HG02973 (cell line): ENCODE measurements at regions not wholly inside any gene's neighbourhood (a gene's known extent, or its start where the extent isn't known, plus 50 kb on each side); places are given as distances from the start of the nearest gene placed in this dataset.
A peak's percentile ranks its signal among the peaks of the same experiment; 100 is the strongest.

ENCODE experiments used
- ATAC-seq: cut with Tn5 transposase; IDR thresholded peaks from one replicate; pipeline ENCODE4 v1.9.1; 2021; ENCODE audit warnings: moderate library complexity; ENCODE audit not compliant: unreplicated experiment

GRCh38 chr2:41936771-41937463 is 110.9 kb upstream of the PKDCC start:
- ATAC-seq, result no peak

GRCh38 chr2:41937464-41937906 is 110.3 kb upstream of the PKDCC start:
- ATAC-seq, result no peak

GRCh38 chr2:41937921-41938708 is 109.7 kb upstream of the PKDCC start:
- ATAC-seq, result no peak

GRCh38 chr2:41940060-41940744 is 107.6 kb upstream of the PKDCC start:
- ATAC-seq, result no peak

GRCh38 chr2:41940745-41941063 is 107.1 kb upstream of the PKDCC start:
- ATAC-seq, result no peak

- no peak for ATAC-seq
Measured at GRCh38 chr2:41941831-41942230, 106.0 kb upstream of the PKDCC start.

- no peak for ATAC-seq
Measured at GRCh38 chr2:41942278-41942677, 105.5 kb upstream of the PKDCC start.

GRCh38 chr2:41943159-41943558 is 104.7 kb upstream of the PKDCC start:
- ATAC-seq, result no peak

- ATAC-seq, result no peak
Measured at GRCh38 chr2:41944220-41944880, 103.5 kb upstream of the PKDCC start.

- ATAC-seq, result no peak
Measured at GRCh38 chr2:41947701-41948396, 100.0 kb upstream of the PKDCC start.

- no peak for ATAC-seq
Measured at GRCh38 chr2:41948397-41948763, 99.4 kb upstream of the PKDCC start.

GRCh38 chr2:41949091-41949882 is 98.5 kb upstream of the PKDCC start:
- no peak for ATAC-seq

GRCh38 chr2:41949883-41950665 is 97.7 kb upstream of the PKDCC start:
- ATAC-seq, result no peak

GRCh38 chr2:41950666-41950960 is 97.2 kb upstream of the PKDCC start:
- ATAC-seq, result no peak

GRCh38 chr2:41954304-41955291 is 93.2 kb upstream of the PKDCC start:
- ATAC-seq, result no peak

- ATAC-seq, result peak; percentile 46
Measured at GRCh38 chr2:41955316-41956043, 92.3 kb upstream of the PKDCC start.

- ATAC-seq, result no peak
Measured at GRCh38 chr2:41957431-41957830, 90.4 kb upstream of the PKDCC start.

- no peak for ATAC-seq
Measured at GRCh38 chr2:41958251-41958650, 89.6 kb upstream of the PKDCC start.
